ENCODE measurements at regions not wholly inside any gene's neighbourhood (a gene's known extent, or its start where the extent isn't known, plus 50 kb on each side); places are given as distances from the start of the nearest gene placed in this dataset.

- H3K9me3 ChIP-seq (ENCODE audit: control insufficient read depth in 1 of 2, insufficient read depth in 1 of 2, low read length in 2 of 2), result no peaks in the 10 kb centered on the region
- no peak overlapping the region for H3K27ac ChIP-seq (ENCODE audit: low read depth in 1 of 2, low read length in 2 of 2)
- no peaks in the 10 kb centered on the region for H3K36me3 ChIP-seq (ENCODE audit: insufficient read depth, low read length)
- no peaks in the 10 kb centered on the region for H3K4me1 ChIP-seq (ENCODE audit: insufficient read depth, low read length)
- H3K27ac Mint-ChIP-seq, result no peak overlapping the region
- no peaks in the 10 kb centered on the region for H3K27me3 Mint-ChIP-seq
- ChIA-PET POLR2A (no interaction called here), CTCF (no interaction called here)
- ATAC-seq (ENCODE audit: poor library complexity), result no peak
- H3K9me3 Mint-ChIP-seq, result no peaks in the 10 kb centered on the region
- TF ChIP-seq, protein P1, sequence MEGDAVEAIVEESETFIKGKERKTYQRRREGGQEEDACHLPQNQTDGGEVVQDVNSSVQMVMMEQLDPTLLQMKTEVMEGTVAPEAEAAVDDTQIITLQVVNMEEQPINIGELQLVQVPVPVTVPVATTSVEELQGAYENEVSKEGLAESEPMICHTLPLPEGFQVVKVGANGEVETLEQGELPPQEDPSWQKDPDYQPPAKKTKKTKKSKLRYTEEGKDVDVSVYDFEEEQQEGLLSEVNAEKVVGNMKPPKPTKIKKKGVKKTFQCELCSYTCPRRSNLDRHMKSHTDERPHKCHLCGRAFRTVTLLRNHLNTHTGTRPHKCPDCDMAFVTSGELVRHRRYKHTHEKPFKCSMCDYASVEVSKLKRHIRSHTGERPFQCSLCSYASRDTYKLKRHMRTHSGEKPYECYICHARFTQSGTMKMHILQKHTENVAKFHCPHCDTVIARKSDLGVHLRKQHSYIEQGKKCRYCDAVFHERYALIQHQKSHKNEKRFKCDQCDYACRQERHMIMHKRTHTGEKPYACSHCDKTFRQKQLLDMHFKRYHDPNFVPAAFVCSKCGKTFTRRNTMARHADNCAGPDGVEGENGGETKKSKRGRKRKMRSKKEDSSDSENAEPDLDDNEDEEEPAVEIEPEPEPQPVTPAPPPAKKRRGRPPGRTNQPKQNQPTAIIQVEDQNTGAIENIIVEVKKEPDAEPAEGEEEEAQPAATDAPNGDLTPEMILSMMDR (IDR thresholded peaks at IDR 0.05), result no peak
- H3K27me3 ChIP-seq (ENCODE audit: control insufficient read depth in 1 of 2, insufficient read depth in 2 of 2, low read length in 2 of 2), result no peaks in the 10 kb centered on the region
- intact Hi-C loops (cut with DNase I, micrococcal nuclease), result no loop called here
- H3K4me3 ChIP-seq (ENCODE audit: low read length), result no peak overlapping the region
- no peak for DNase-seq
- no peak overlapping the region for H3K4me3 Mint-ChIP-seq
- H3K4me1 Mint-ChIP-seq (ENCODE audit: low read depth), result no peaks in the 10 kb centered on the region
- H3K36me3 Mint-ChIP-seq (ENCODE audit: low read depth), result no peaks in the 10 kb centered on the region
Observed at GRCh38 chr2:226057914-226058313, 658.4 kb downstream of the NYAP2 start.

DNA sequence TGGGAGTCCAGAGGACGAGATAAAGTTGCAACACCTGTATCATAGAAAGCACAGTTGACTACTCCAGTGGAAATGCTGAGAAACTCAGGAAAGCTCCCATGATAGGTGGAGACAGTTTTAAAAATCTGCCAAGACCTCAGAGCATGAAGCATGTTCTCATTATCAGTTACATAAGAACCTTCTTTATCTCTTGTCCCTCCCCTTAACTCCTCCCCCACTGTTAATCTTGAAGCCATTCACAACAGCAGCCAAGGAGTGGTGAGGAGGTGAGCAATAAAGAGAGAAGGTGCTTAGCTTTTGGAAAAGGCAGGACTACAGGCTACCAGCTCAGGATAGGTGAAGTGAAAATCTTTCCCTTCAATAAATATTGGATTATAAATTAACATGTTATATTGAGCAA, 657.9 kb downstream of the NYAP2 start:
- ChIA-PET CTCF (no interaction called here), POLR2A (no interaction called here)
- H3K4me3 Mint-ChIP-seq, result no peak overlapping the region
- H3K9me3 Mint-ChIP-seq, result no peaks in the 10 kb centered on the region
- TF ChIP-seq, protein P1 (IDR thresholded peaks at IDR 0.05), result no peak
- H3K4me1 ChIP-seq (ENCODE audit: insufficient read depth, low read length), result no peaks in the 10 kb centered on the region
- H3K36me3 Mint-ChIP-seq (ENCODE audit: low read depth), result no peaks in the 10 kb centered on the region
- H3K27ac ChIP-seq (ENCODE audit: low read depth in 1 of 2, low read length in 2 of 2), result no peak overlapping the region
- H3K27ac Mint-ChIP-seq, result no peak overlapping the region
- intact Hi-C loops (cut with DNase I, micrococcal nuclease), result no loop called here
- no peak overlapping the region for H3K4me3 ChIP-seq (ENCODE audit: low read length)
- no peak for DNase-seq
- no peaks in the 10 kb centered on the region for H3K4me1 Mint-ChIP-seq (ENCODE audit: low read depth)
- H3K27me3 Mint-ChIP-seq, result no peaks in the 10 kb centered on the region
- no peaks in the 10 kb centered on the region for H3K9me3 ChIP-seq (ENCODE audit: control insufficient read depth in 1 of 2, insufficient read depth in 1 of 2, low read length in 2 of 2)
- no peaks in the 10 kb centered on the region for H3K36me3 ChIP-seq (ENCODE audit: insufficient read depth, low read length)
- no peak for ATAC-seq (ENCODE audit: poor library complexity)
- no peaks in the 10 kb centered on the region for H3K27me3 ChIP-seq (ENCODE audit: control insufficient read depth in 1 of 2, insufficient read depth in 2 of 2, low read length in 2 of 2)

DNA sequence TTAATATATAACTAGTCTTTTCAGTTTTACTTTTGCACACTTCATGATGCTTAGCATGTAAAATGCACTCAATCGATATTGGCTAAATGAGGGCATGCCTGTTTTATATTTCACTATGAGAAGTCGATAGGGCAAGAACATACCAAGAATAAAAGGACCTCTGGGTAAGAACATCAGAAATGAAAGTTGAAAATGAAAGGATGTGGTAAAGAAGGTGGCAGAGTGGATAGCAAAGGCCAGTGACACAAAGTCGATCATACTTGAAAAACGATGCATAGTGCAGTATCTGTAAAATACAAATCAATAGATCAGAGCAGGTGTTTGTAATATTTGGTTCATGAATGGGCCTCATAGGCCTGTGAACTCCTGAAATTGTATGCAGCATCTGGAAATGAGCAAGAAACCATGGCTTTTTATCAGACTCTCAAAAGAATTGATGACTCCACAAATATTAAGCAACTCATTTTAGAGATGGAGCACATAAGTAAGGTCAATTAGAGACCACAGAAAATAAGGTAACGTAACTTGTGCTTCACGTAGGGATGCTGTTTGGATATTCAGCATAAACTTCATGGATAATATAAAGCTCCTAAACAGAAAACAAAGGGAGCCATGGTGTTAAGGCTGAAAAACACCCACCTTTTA, 653.4 kb downstream of the NYAP2 start:
- no peaks in the 10 kb centered on the region for H3K4me1 ChIP-seq (ENCODE audit: insufficient read depth, low read length)
- no peak overlapping the region for H3K27ac Mint-ChIP-seq
- ChIA-PET POLR2A (no interaction called here), CTCF (no interaction called here)
- H3K27me3 Mint-ChIP-seq, result no peaks in the 10 kb centered on the region
- ATAC-seq (ENCODE audit: poor library complexity) (no peak), DNase-seq (no peak)
- H3K4me1 Mint-ChIP-seq (ENCODE audit: low read depth), result no peaks in the 10 kb centered on the region
- H3K4me3 Mint-ChIP-seq, result no peak overlapping the region
- H3K27me3 ChIP-seq (ENCODE audit: control insufficient read depth in 1 of 2, insufficient read depth in 2 of 2, low read length in 2 of 2), result no peaks in the 10 kb centered on the region
- no peaks in the 10 kb centered on the region for H3K36me3 ChIP-seq (ENCODE audit: insufficient read depth, low read length)
- H3K9me3 ChIP-seq (ENCODE audit: control insufficient read depth in 1 of 2, insufficient read depth in 1 of 2, low read length in 2 of 2), result no peaks in the 10 kb centered on the region
- no peaks in the 10 kb centered on the region for H3K36me3 Mint-ChIP-seq (ENCODE audit: low read depth)
- no peak overlapping the region for H3K4me3 ChIP-seq (ENCODE audit: low read length)
- H3K27ac ChIP-seq (ENCODE audit: low read depth in 1 of 2, low read length in 2 of 2), result no peak overlapping the region
- intact Hi-C loops (cut with DNase I, micrococcal nuclease), result no loop called here
- TF ChIP-seq, protein P1 (IDR thresholded peaks at IDR 0.05), result no peak
- H3K9me3 Mint-ChIP-seq, result no peaks in the 10 kb centered on the region
